H1 (cell line): ENCODE measurements at regions not wholly inside any gene's neighbourhood (a gene's known extent, or its start where the extent isn't known, plus 50 kb on each side); places are given as distances from the start of the nearest gene placed in this dataset.

Experiments
- CTCF ChIA-PET: fragments of 300-600 bp; sonication (Branson Sonifier 250); formaldehyde crosslinking; loops from one replicate; lab custom pipeline; 2021; ENCODE audit not compliant: partially characterized antibody; lab: Charles Lee
- POLR2A ChIA-PET: fragments of 300-600 bp; sonication (Branson Sonifier 250); formaldehyde crosslinking; loops from one replicate; lab custom pipeline; 2021; ENCODE audit warnings: inconsistent platforms; ENCODE audit not compliant: partially characterized antibody; lab: Charles Lee
- DNase-seq, 2 experiments: peaks; one replicate each; pipeline versions ENCODE4 v3.0.0 to v3.0.0-alpha.2; 2010 to 2022; ENCODE audit warnings: low spot score in 2 of 2, low read depth in 1 of 2, mixed read lengths in 1 of 2
- FAIRE-seq: peaks from 2 replicates; lab custom pipeline; 2011; peaks lifted over from hg19 to GRCh38; lab: Jason Lieb, UNC
- H2AFZ ChIP-seq: 2 replicates; pipeline ENCODE4 v1.8.1; 2012; ENCODE audit warnings: low read length, inconsistent platforms
- H2AK5ac ChIP-seq: 2 replicates; pipeline ENCODE4 v1.6.1; 2013; ENCODE audit warnings: low read depth, low read length
- H2BK120ac ChIP-seq: replicated peaks from 2 replicates; pipeline ENCODE3; 2013; ENCODE audit warnings: low read depth, low read length, inconsistent platforms
- H2BK12ac ChIP-seq: 2 replicates; pipeline ENCODE4 v1.6.1; 2013; ENCODE audit warnings: low read depth, low read length
- H2BK15ac ChIP-seq: 2 replicates; pipeline ENCODE4 v1.6.1; 2013; ENCODE audit warnings: low read length
- H2BK20ac ChIP-seq: 2 replicates; pipeline ENCODE4 v1.6.1; 2013; ENCODE audit warnings: low read length
- H2BK5ac ChIP-seq: 2 replicates; pipeline ENCODE4 v1.6.1; 2013; ENCODE audit warnings: low read depth, low read length
- H3K14ac ChIP-seq: 2 replicates; pipeline ENCODE4 v1.6.1; 2013; ENCODE audit warnings: inconsistent platforms; ENCODE audit not compliant: insufficient read length
- H3K18ac ChIP-seq: 2 replicates; pipeline ENCODE4 v1.6.1; 2013; ENCODE audit warnings: low read length; ENCODE audit errors: extremely low read depth
- H3K23ac ChIP-seq: 2 replicates; pipeline ENCODE4 v1.6.1; 2013; ENCODE audit warnings: inconsistent platforms; ENCODE audit not compliant: insufficient read length
- H3K23me2 ChIP-seq: 2 replicates; pipeline ENCODE4 v1.6.1; 2013; ENCODE audit warnings: low read depth, low read length
- H3K27ac ChIP-seq: 2 replicates; pipeline ENCODE4 v1.6.1; 2011; ENCODE audit warnings: low read depth, low read length, inconsistent platforms
- H3K27me3 ChIP-seq, 4 experiments: replicated peaks in 1 of 4; 1 replicate in 1 of 4; 2 replicates in 3 of 4; pipeline versions ENCODE4 v1.6.1 to v1.8.1; 2011 to 2013; ENCODE audit warnings: low read length in 3 of 4, mild to moderate bottlenecking in 3 of 4, inconsistent platforms in 2 of 4, mixed read lengths in 2 of 4, moderate library complexity in 1 of 4; ENCODE audit not compliant: control insufficient read depth in 3 of 4, insufficient read depth in 3 of 4; ENCODE audit errors: extremely low read depth in 1 of 4
- H3K36me3 ChIP-seq, 4 experiments: 2 replicates each; pipeline versions ENCODE4 v1.6.1 to v1.8.1; 2011 to 2013; ENCODE audit warnings: mild to moderate bottlenecking in 4 of 4, low read length in 3 of 4, moderate library complexity in 2 of 4, control low read depth in 1 of 4, inconsistent platforms in 1 of 4; ENCODE audit not compliant: insufficient read depth in 4 of 4, control insufficient read depth in 2 of 4
- H3K4ac ChIP-seq: replicated peaks from 2 replicates; pipeline ENCODE3; 2013; ENCODE audit warnings: low read length, low read depth, mixed read lengths, inconsistent platforms; ENCODE audit not compliant: insufficient read length
- H3K4me1 ChIP-seq, 4 experiments: replicated peaks in 1 of 4; 1 replicate in 1 of 4; 2 replicates in 3 of 4; pipeline versions ENCODE4 v1.6.1 to v1.8.1; 2011 to 2013; ENCODE audit warnings: low read length in 3 of 4, inconsistent platforms in 2 of 4, mixed read lengths in 1 of 4; ENCODE audit not compliant: insufficient read depth in 4 of 4, control insufficient read depth in 3 of 4
- H3K4me2 ChIP-seq, 2 experiments: 2 replicates each; pipeline versions ENCODE4 v1.6.1 to v1.8.1; 2011 to 2013; ENCODE audit warnings: low read depth in 2 of 2, low read length in 2 of 2, control low read depth in 1 of 2, inconsistent platforms in 1 of 2, mild to moderate bottlenecking in 1 of 2; ENCODE audit not compliant: insufficient read depth in 1 of 2
- H3K4me3 ChIP-seq, 4 experiments: fragments of 200-600, 300-600 bp in 1 of 4; sonication (generic), shearing (Covaris generic), sonication (Bioruptor Twin) in 1 of 4; 2 replicates each; pipeline versions ENCODE4 v1.5.1 to v1.8.1; 2011 to 2016; ENCODE audit warnings: low read length in 4 of 4, low read depth in 3 of 4, control low read depth in 2 of 4, inconsistent platforms in 2 of 4, mild to moderate bottlenecking in 2 of 4, mixed read lengths in 1 of 4, moderate library complexity in 1 of 4; ENCODE audit not compliant: insufficient read depth in 2 of 4; ENCODE audit errors: extremely low read depth in 1 of 4
- H3K56ac ChIP-seq: replicated peaks from 2 replicates; pipeline ENCODE3; 2013; ENCODE audit warnings: low read depth, mild to moderate bottlenecking, mixed read lengths, low read length, inconsistent platforms; ENCODE audit not compliant: insufficient read length
- H3K79me1 ChIP-seq: 2 replicates; pipeline ENCODE4 v1.6.1; 2013; ENCODE audit warnings: low read depth, low read length, control low read depth
- H3K79me2 ChIP-seq, 2 experiments: 2 replicates each; pipeline versions ENCODE4 v1.6.1 to v1.8.1; 2012 to 2013; ENCODE audit warnings: low read length in 2 of 2, mild to moderate bottlenecking in 2 of 2, inconsistent platforms in 1 of 2; ENCODE audit not compliant: insufficient read depth in 2 of 2, control insufficient read depth in 1 of 2
- H3K9ac ChIP-seq, 4 experiments: replicated peaks in 1 of 4; 1 replicate in 1 of 4; 2 replicates in 3 of 4; pipeline versions ENCODE4 v1.6.1 to v1.8.1; 2011 to 2013; ENCODE audit warnings: low read depth in 3 of 4, low read length in 3 of 4, control low read depth in 2 of 4, mild to moderate bottlenecking in 2 of 4, moderate library complexity in 2 of 4, inconsistent platforms in 1 of 4; ENCODE audit errors: extremely low read depth in 1 of 4
- H3K9me3 ChIP-seq, 2 experiments: 2 replicates each; pipeline versions ENCODE4 v1.6.1 to v1.8.1; 2012 to 2013; ENCODE audit warnings: mild to moderate bottlenecking in 2 of 2, moderate library complexity in 2 of 2, control low read depth in 1 of 2, inconsistent platforms in 1 of 2, low read depth in 1 of 2, low read length in 1 of 2, mixed read lengths in 1 of 2; ENCODE audit not compliant: insufficient read depth in 2 of 2
- H4K20me1 ChIP-seq, 2 experiments: replicated peaks in 1 of 2; 2 replicates each; pipeline versions ENCODE3 to v1.8.1; 2011 to 2013; ENCODE audit warnings: inconsistent platforms in 2 of 2, low read length in 2 of 2, mild to moderate bottlenecking in 1 of 2; ENCODE audit not compliant: insufficient read depth in 2 of 2, control insufficient read depth in 1 of 2
- H4K5ac ChIP-seq: 2 replicates; pipeline ENCODE4 v1.6.1; 2013; ENCODE audit warnings: low read length, low read depth, mixed read lengths, inconsistent platforms; ENCODE audit not compliant: insufficient read length
- H4K8ac ChIP-seq: 2 replicates; pipeline ENCODE4 v1.8.0; 2013; ENCODE audit warnings: mild to moderate bottlenecking, moderate library complexity, low read length, inconsistent platforms; ENCODE audit not compliant: insufficient read depth; ENCODE audit errors: extremely low read depth
- H4K91ac ChIP-seq: replicated peaks from 2 replicates; pipeline ENCODE3; 2013; ENCODE audit warnings: low read length, mixed read lengths, inconsistent platforms; ENCODE audit not compliant: insufficient read length
- ASH2L ChIP-seq: fragments of 200-600, 300-600 bp; sonication (generic); IDR thresholded peaks from one replicate; pipeline ENCODE4 v1.7.1; 2017; ENCODE audit warnings: low read length
- CBX5 ChIP-seq: fragments of 300-800, 300-1000 bp; sonication (generic); IDR thresholded peaks from 2 replicates; pipeline ENCODE4 v1.7.1; 2016; ENCODE audit warnings: antibody characterized with exemption, low read length, low read depth
- CBX8 ChIP-seq: fragments of 300-800, 300-1000 bp; sonication (generic); IDR thresholded peaks from 2 replicates; pipeline ENCODE4 v1.7.1; 2016; ENCODE audit warnings: low read depth, low read length, borderline replicate concordance
- CHD1 ChIP-seq: IDR thresholded peaks from 2 replicates; pipeline ENCODE4 v1.6.1; 2012; ENCODE audit warnings: low read depth, low read length, improper control_type of control experiment
- EZH2 ChIP-seq: fragments of 200-600 bp; sonication (generic); IDR thresholded peaks from 2 replicates; pipeline ENCODE4 v1.7.1; 2012; ENCODE audit warnings: low read depth, mild to moderate bottlenecking, moderate library complexity, low read length, inconsistent platforms; ENCODE audit not compliant: severe bottlenecking
- JUN ChIP-seq: IDR thresholded peaks from 2 replicates; pipeline ENCODE4 v1.6.1; 2011; ENCODE audit warnings: low read depth, mild to moderate bottlenecking, improper control_type of control experiment, low read length
- JUND ChIP-seq: IDR thresholded peaks from 2 replicates; pipeline ENCODE4 v1.6.1; 2011; ENCODE audit warnings: mild to moderate bottlenecking, improper control_type of control experiment, low read length
- RNF2 ChIP-seq: fragments of 200-900, 300-1000 bp; sonication (generic); IDR thresholded peaks from 2 replicates; pipeline ENCODE4 v1.7.1; 2016; ENCODE audit warnings: borderline replicate concordance, low read depth, mild to moderate bottlenecking, antibody characterized with exemption, low read length; ENCODE audit not compliant: poor library complexity, severe bottlenecking; ENCODE audit errors: missing control alignments
- SAP30 ChIP-seq: fragments of 300-600 bp; sonication (generic); IDR thresholded peaks from 2 replicates; pipeline ENCODE4 v1.7.1; 2012; ENCODE audit warnings: low read length, moderate library complexity, mild to moderate bottlenecking, inconsistent platforms; ENCODE audit not compliant: insufficient read depth, insufficient replicate concordance
- SRF ChIP-seq: IDR thresholded peaks from 2 replicates; pipeline ENCODE4 v1.6.1; 2011; ENCODE audit warnings: mild to moderate bottlenecking, low read depth, low read length, moderate library complexity
- TBP ChIP-seq: IDR thresholded peaks from 2 replicates; pipeline ENCODE4 v1.6.1; 2011; ENCODE audit warnings: low read depth, low read length, improper control_type of control experiment
- USF2 ChIP-seq: IDR thresholded peaks from 2 replicates; pipeline ENCODE4 v1.6.1; 2011; ENCODE audit warnings: low read length, improper control_type of control experiment
- YY1 ChIP-seq: IDR thresholded peaks from 2 replicates; pipeline ENCODE4 v1.6.1; 2011; ENCODE audit warnings: low read depth, mild to moderate bottlenecking, low read length
- WGBS, 2 experiments: shearing (Covaris generic) in 1 of 2; methylation state at CpG; one replicate each; pipeline versions ENCODE4 v1.1.6 to v1.1.7; 2013 to 2015; ENCODE audit warnings: low lambda C conversion rate in 2 of 2, mixed read lengths in 2 of 2, inconsistent platforms in 1 of 2, low coverage in 1 of 2, missing lambda C conversion rate in 1 of 2; ENCODE audit not compliant: insufficient replicate concordance in 2 of 2, insufficient coverage in 1 of 2, insufficient read length in 1 of 2; ENCODE audit errors: extremely low coverage in 1 of 2, missing lambda C conversion rate in 1 of 2; 5-methylcytosine and 5-hydroxymethylcytosine counted together

GRCh38 chr10:132122939-132123445, 57.2 kb downstream of the JAKMIP3 start:
- H2BK12ac ChIP-seq = no peak overlapping the region
- WGBS, 2 experiments = 90% methylated on average over 19 of the region's 19 CpGs; no CpG with 5 or more reads in 1 of the 2 experiments
- H3K4ac ChIP-seq = no peak overlapping the region
- H3K79me1 ChIP-seq = no peaks in the 10 kb centered on the region
- H3K23me2 ChIP-seq = no peaks in the 10 kb centered on the region
- H3K23ac ChIP-seq = no peak overlapping the region
- ChIA-PET POLR2A (interaction anchor here (1.0 to 1.3 kb wide), 3 partner anchors 12 to 24 kb away, joined by 3 read pairs; no protein-coding TSS in a partner anchor), CTCF (interaction anchor here (1.2 to 1.5 kb wide), 3 partner anchors 19 to 100 kb away, joined by 3 to 5 read pairs (median 3); no protein-coding TSS in a partner anchor)
- H3K14ac ChIP-seq = no peak overlapping the region
- no peak overlapping the region for H2AK5ac ChIP-seq
- FAIRE-seq (no peak), DNase-seq (no peak)
- no peaks in the 10 kb centered on the region for H3K36me3 ChIP-seq
- no peak overlapping the region for H3K27ac ChIP-seq
- no peaks in the 10 kb centered on the region for H3K9me3 ChIP-seq
- no peak overlapping the region for H3K18ac ChIP-seq
- no peak overlapping the region for H2AFZ ChIP-seq
- no peaks in the 10 kb centered on the region for H3K27me3 ChIP-seq
- H3K79me2 ChIP-seq = no peaks in the 10 kb centered on the region
- H4K5ac ChIP-seq = no peak overlapping the region
- no peak overlapping the region for H3K56ac ChIP-seq
- peaks cover 0 to 2% of the 10 kb centered on the region in 2 experiments for H4K20me1 ChIP-seq
- no peak overlapping the region for H2BK15ac ChIP-seq
- H2BK120ac ChIP-seq = no peak overlapping the region
- H3K4me2 ChIP-seq = no peak overlapping the region
- peaks cover 0 to 3% (median 1%) of the 10 kb centered on the region in 4 experiments; a peak in 2 of 7 replicates for H3K4me1 ChIP-seq
- H2BK20ac ChIP-seq = no peak overlapping the region
- H4K8ac ChIP-seq = no peak overlapping the region
- no peak overlapping the region for H3K9ac ChIP-seq
- H2BK5ac ChIP-seq = no peak overlapping the region
- no peak overlapping the region for H4K91ac ChIP-seq
- H3K4me3 ChIP-seq = no peak overlapping the region
- TF ChIP-seq JUN (no peak), EZH2 (no peak), CBX8 (no peak), JUND (no peak), USF2 (no peak), SAP30 (no peak), TBP (no peak), RNF2 (no peak), SRF (no peak), YY1 (no peak), ASH2L (no peak), CHD1 (no peak), CBX5 (no peak)
